Endothelial cell (in vitro differentiated cells): ENCODE measurements at regions not wholly inside any gene's neighbourhood (a gene's known extent, or its start where the extent isn't known, plus 50 kb on each side); places are given as distances from the start of the nearest gene placed in this dataset.
"Not testable (repeated sequence)": the region's sequence is repeated elsewhere in the genome, so short reads cannot be mapped to it uniquely, and the experiment has no call there.

Source experiments
- DNase-seq: peaks from one replicate; pipeline ENCODE4 v3.0.0; 2021; ENCODE audit warnings: low spot score
- H3K27ac Mint-ChIP-seq: one replicate; pipeline ENCODE4 v1.8.0; 2021; ENCODE audit warnings: mixed read lengths, inconsistent platforms; ENCODE audit not compliant: unreplicated experiment
- H3K27me3 Mint-ChIP-seq: one replicate; pipeline ENCODE4 v1.8.0; 2021; ENCODE audit warnings: mild to moderate bottlenecking, moderate library complexity, mixed read lengths, inconsistent platforms; ENCODE audit not compliant: unreplicated experiment
- H3K36me3 Mint-ChIP-seq: one replicate; pipeline ENCODE4 v1.8.0; 2021; ENCODE audit warnings: mild to moderate bottlenecking, low read depth, mixed read lengths, inconsistent platforms; ENCODE audit not compliant: unreplicated experiment
- H3K4me1 Mint-ChIP-seq: one replicate; pipeline ENCODE4 v1.8.0; 2021; ENCODE audit warnings: mild to moderate bottlenecking, mixed read lengths, inconsistent platforms; ENCODE audit not compliant: unreplicated experiment
- H3K4me3 Mint-ChIP-seq: one replicate; pipeline ENCODE4 v1.8.0; 2021; ENCODE audit warnings: mild to moderate bottlenecking, mixed read lengths, inconsistent platforms; ENCODE audit not compliant: unreplicated experiment
- H3K9me3 Mint-ChIP-seq: one replicate; pipeline ENCODE4 v1.8.0; 2021; ENCODE audit warnings: mixed read lengths, inconsistent platforms; ENCODE audit not compliant: unreplicated experiment
- TF ChIP-seq, protein P1 (sequence below): fragments of 200-600 bp; sonication (generic); IDR thresholded peaks from one replicate; pipeline ENCODE4 v1.5.0; 2021; ENCODE audit warnings: antibody characterized with exemption; ENCODE audit not compliant: unreplicated experiment

DNA sequence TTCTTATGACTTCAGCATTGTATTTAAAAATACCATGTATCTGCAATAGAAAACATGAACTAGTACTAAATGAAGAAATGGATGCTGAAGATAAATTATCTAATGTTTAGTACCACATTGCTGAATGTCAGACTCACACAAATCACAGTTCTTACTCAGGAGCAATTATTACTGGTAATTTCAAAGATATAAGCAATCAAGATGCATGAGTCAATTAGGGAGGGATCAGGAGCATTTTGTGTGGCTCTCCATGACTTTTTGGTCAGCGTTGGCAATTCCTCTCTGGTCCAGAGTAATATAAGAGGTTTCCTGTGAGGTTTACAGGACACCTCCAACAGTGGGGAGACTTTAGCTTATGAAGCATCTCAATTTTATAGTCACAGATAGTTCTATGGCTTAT lies 167.0 kb upstream of the PCDH7 start:
- DNase-seq = no peak
- no peaks in the 10 kb centered on the region for H3K9me3 Mint-ChIP-seq
- H3K36me3 Mint-ChIP-seq = no peaks in the 10 kb centered on the region
- no peak overlapping the region for H3K4me3 Mint-ChIP-seq
- no peak overlapping the region for H3K27ac Mint-ChIP-seq
- no peaks in the 10 kb centered on the region for H3K27me3 Mint-ChIP-seq
- TF ChIP-seq, protein P1, sequence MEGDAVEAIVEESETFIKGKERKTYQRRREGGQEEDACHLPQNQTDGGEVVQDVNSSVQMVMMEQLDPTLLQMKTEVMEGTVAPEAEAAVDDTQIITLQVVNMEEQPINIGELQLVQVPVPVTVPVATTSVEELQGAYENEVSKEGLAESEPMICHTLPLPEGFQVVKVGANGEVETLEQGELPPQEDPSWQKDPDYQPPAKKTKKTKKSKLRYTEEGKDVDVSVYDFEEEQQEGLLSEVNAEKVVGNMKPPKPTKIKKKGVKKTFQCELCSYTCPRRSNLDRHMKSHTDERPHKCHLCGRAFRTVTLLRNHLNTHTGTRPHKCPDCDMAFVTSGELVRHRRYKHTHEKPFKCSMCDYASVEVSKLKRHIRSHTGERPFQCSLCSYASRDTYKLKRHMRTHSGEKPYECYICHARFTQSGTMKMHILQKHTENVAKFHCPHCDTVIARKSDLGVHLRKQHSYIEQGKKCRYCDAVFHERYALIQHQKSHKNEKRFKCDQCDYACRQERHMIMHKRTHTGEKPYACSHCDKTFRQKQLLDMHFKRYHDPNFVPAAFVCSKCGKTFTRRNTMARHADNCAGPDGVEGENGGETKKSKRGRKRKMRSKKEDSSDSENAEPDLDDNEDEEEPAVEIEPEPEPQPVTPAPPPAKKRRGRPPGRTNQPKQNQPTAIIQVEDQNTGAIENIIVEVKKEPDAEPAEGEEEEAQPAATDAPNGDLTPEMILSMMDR = no peak
- no peaks in the 10 kb centered on the region for H3K4me1 Mint-ChIP-seq

DNA sequence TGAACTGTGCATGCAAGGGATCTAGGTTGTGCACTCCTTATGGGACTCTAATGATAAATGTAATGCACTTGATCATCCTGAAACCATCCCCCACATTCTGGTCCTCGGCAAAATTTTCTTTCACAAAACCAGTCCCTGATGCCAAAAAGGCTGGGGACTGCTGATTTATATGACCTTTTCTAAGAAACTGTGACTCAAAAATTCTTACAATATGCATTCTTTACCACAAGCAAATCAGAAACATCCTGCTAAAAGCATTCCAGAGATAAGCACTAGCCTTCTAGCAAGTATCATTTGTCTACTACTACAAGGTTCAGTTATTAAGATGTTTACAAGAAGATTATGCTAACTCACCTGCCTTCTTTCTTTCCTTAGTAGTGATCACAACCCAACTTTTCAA lies 166.5 kb upstream of the PCDH7 start:
- no peak overlapping the region for H3K27ac Mint-ChIP-seq
- H3K4me1 Mint-ChIP-seq = no peaks in the 10 kb centered on the region
- H3K36me3 Mint-ChIP-seq = no peaks in the 10 kb centered on the region
- no peaks in the 10 kb centered on the region for H3K27me3 Mint-ChIP-seq
- no peaks in the 10 kb centered on the region for H3K9me3 Mint-ChIP-seq
- no peak for DNase-seq
- no peak overlapping the region for H3K4me3 Mint-ChIP-seq
- TF ChIP-seq, protein P1 = no peak

DNA sequence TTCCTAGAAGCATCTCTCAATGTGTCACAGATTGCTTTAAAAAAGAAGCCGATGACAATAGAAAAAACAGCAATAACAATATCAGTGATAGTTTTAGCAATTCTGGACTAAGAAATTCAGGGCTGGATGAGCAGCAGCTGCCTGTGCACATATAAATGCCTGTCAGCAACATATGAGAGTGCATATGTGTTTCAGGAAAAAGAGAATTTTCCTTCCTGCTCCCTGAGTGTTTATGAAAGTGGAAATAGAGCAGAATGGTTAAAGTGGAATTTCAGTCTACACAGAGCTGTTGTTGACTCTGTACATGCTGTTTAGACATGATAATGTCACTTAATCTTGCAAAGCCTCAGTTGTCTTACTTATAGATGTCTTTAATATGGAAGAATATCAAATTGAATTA lies 164.4 kb upstream of the PCDH7 start:
- Mint-ChIP-seq H3K4me1 (no peaks in the 10 kb centered on the region), H3K4me3 (no peak overlapping the region), H3K9me3 (no peaks in the 10 kb centered on the region), H3K36me3 (no peaks in the 10 kb centered on the region), H3K27me3 (no peaks in the 10 kb centered on the region), H3K27ac (no peak overlapping the region)
- no peak for DNase-seq
- TF ChIP-seq, protein P1 = no peak

DNA sequence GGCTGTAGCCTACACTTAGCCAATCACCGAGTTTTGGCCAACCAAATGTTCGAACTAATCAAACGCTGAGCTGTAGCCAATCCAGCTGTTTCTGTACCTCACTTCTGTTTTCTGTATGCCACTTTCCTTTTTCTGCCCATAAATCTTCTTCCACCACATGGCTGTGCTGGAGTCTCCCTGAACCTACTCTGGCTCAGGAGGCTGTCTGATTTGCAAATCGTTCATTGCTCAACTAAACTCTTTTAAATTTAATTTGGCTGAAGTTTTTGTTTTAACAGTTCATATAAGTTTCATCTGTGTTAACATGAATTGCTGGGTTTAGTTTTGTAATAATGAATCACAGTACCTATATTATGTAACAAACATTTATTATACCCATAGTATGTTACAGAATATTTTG lies 160.7 kb upstream of the PCDH7 start:
- Mint-ChIP-seq H3K4me1 (no peaks in the 10 kb centered on the region), H3K27ac (no peak overlapping the region), H3K36me3 (no peaks in the 10 kb centered on the region), H3K27me3 (no peaks in the 10 kb centered on the region), H3K9me3 (no peaks in the 10 kb centered on the region), H3K4me3 (no peak overlapping the region)
- TF ChIP-seq, protein P1 = no peak
- DNase-seq = no peak

GRCh38 chr4:30586850-30587249 lies 133.3 kb upstream of the PCDH7 start:
- H3K4me1 Mint-ChIP-seq = no peaks in the 10 kb centered on the region
- H3K9me3 Mint-ChIP-seq = no peaks in the 10 kb centered on the region
- H3K27ac Mint-ChIP-seq = no peak overlapping the region
- H3K27me3 Mint-ChIP-seq = no peaks in the 10 kb centered on the region
- H3K4me3 Mint-ChIP-seq = no peak overlapping the region
- H3K36me3 Mint-ChIP-seq = no peaks in the 10 kb centered on the region
- no peak for DNase-seq
- TF ChIP-seq, protein P1 = no peak

GRCh38 chr4:30589669-30590068 lies 130.5 kb upstream of the PCDH7 start:
- not testable (repeated sequence) for H3K27ac Mint-ChIP-seq, H3K9me3 Mint-ChIP-seq, H3K4me3 Mint-ChIP-seq, H3K4me1 Mint-ChIP-seq, DNase-seq, H3K36me3 Mint-ChIP-seq, H3K27me3 Mint-ChIP-seq
